ENCODE measurements at regions not wholly inside any gene's neighbourhood (a gene's known extent, or its start where the extent isn't known, plus 50 kb on each side); places are given as distances from the start of the nearest gene placed in this dataset.

- no peak for TF ChIP-seq POLR2A (IDR thresholded peaks at IDR 0.05)
- TF ChIP-seq CTCF (IDR thresholded peaks at IDR 0.05) = no peak
- TF ChIP-seq POLR2AphosphoS5 (IDR thresholded peaks at IDR 0.05) = no peak
- no peak for TF ChIP-seq EP300 (IDR thresholded peaks at IDR 0.05)
Measured at GRCh38 chr14:76574416-76575095, 186.7 kb upstream of the VASH1 start.

Data from suprapubic skin (tissue), 4 donors.